Thoracic aorta (tissue), 2 donors: ENCODE measurements at regions not wholly inside any gene's neighbourhood (a gene's known extent, or its start where the extent isn't known, plus 50 kb on each side); places are given as distances from the start of the nearest gene placed in this dataset.

Source experiments
- ATAC-seq: fragments of 150-250 bp; one replicate; pipeline ENCODE4 v1.8.0; 2017; ENCODE audit warnings: low read depth; ENCODE audit not compliant: insufficient number of reproducible peaks, low FRiP score
- DNase-seq: peaks from one replicate; pipeline ENCODE4 v3.0.0-alpha.2; 2020; ENCODE audit warnings: low spot score
- H3K27ac ChIP-seq, 2 donors: fragments of 200-600 bp; sonication (generic); 1 replicate in 1 of 2; 2 replicates in 1 of 2; pipeline ENCODE4 v1.5.1; 2016; ENCODE audit warnings: mild to moderate bottlenecking in 2 of 2, moderate library complexity in 2 of 2
- H3K27me3 ChIP-seq: fragments of 200-600 bp; sonication (generic); replicated peaks from 2 replicates; pipeline ENCODE4 v1.6.0; 2016; ENCODE audit warnings: mild to moderate bottlenecking; ENCODE audit not compliant: insufficient read depth
- H3K36me3 ChIP-seq: fragments of 200-600 bp; sonication (generic); one replicate; pipeline ENCODE4 v1.5.1; 2016
- H3K4me1 ChIP-seq, 2 donors: fragments of 200-600 bp; sonication (generic); 1 replicate in 1 of 2; 2 replicates in 1 of 2; pipeline versions ENCODE4 v1.5.1 to v1.6.0; 2016; ENCODE audit warnings: low read depth in 2 of 2, mild to moderate bottlenecking in 1 of 2; ENCODE audit not compliant: control insufficient read depth in 1 of 2
- H3K4me3 ChIP-seq: fragments of 200-600 bp; sonication (generic); 2 replicates; pipeline ENCODE4 v1.5.1; 2016; ENCODE audit warnings: mild to moderate bottlenecking
- H3K9me3 ChIP-seq: fragments of 200-600 bp; sonication (generic); 2 replicates; pipeline ENCODE4 v1.5.1; 2016
- TF ChIP-seq, protein P1 (sequence below): fragments of 200-600 bp; sonication (generic); IDR thresholded peaks from one replicate; pipeline ENCODE4 v1.5.1; 2019; ENCODE audit warnings: antibody characterized with exemption

- Histone ChIP-seq H3K9me3 (no peaks in the 10 kb centered on the region), H3K4me1 (no peaks in the 10 kb centered on the region), H3K27ac (no peak overlapping the region), H3K36me3 (no peaks in the 10 kb centered on the region), H3K27me3 (no peaks in the 10 kb centered on the region), H3K4me3 (no peak overlapping the region)
- no peak for ATAC-seq
- no peak for DNase-seq
- TF ChIP-seq, protein P1, sequence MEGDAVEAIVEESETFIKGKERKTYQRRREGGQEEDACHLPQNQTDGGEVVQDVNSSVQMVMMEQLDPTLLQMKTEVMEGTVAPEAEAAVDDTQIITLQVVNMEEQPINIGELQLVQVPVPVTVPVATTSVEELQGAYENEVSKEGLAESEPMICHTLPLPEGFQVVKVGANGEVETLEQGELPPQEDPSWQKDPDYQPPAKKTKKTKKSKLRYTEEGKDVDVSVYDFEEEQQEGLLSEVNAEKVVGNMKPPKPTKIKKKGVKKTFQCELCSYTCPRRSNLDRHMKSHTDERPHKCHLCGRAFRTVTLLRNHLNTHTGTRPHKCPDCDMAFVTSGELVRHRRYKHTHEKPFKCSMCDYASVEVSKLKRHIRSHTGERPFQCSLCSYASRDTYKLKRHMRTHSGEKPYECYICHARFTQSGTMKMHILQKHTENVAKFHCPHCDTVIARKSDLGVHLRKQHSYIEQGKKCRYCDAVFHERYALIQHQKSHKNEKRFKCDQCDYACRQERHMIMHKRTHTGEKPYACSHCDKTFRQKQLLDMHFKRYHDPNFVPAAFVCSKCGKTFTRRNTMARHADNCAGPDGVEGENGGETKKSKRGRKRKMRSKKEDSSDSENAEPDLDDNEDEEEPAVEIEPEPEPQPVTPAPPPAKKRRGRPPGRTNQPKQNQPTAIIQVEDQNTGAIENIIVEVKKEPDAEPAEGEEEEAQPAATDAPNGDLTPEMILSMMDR, result no peak
Observed at GRCh38 chrX:45765281-45765680, 564.6 kb upstream of the DIPK2B start.

GRCh38 chrX:45762699-45763647 lies 562.3 kb upstream of the DIPK2B start:
- DNase-seq (no peak), ATAC-seq (no peak)
- no peaks in the 10 kb centered on the region for H3K36me3 ChIP-seq
- no peak overlapping the region for H3K4me3 ChIP-seq
- TF ChIP-seq, protein P1, result no peak
- no peak overlapping the region for H3K27ac ChIP-seq
- no peaks in the 10 kb centered on the region for H3K4me1 ChIP-seq
- no peaks in the 10 kb centered on the region for H3K9me3 ChIP-seq
- H3K27me3 ChIP-seq, result no peaks in the 10 kb centered on the region

- ATAC-seq, result no peak
- H3K27ac ChIP-seq, result no peak overlapping the region
Observed at GRCh38 chrX:45761920-45762319, 561.2 kb upstream of the DIPK2B start.

DNA sequence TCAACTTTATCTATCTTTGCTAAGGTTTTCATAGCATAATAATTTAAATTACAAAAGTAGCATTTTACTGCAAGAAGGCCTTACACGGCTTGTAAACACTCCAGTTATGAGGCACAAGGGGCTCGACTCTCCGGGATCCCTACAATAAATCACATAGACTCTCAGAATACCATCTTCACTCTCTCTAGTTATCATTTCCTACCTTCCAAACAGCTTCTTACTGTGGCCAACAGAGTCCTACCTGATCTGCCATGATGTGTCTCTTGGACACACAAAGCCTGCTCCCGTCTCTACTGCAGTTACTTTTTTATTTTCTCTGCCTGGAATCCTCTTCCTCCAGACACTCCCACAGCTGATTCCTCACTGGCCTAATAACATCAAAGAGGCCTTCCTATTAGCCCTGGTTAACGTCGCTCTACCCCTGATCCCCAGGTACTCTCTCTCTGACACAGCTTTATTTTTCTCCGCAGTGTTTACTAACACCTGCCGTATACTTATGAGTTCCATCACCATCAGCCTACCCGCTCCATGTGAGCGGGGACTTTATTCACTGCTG lies 559.6 kb upstream of the DIPK2B start:
- Histone ChIP-seq H3K9me3 (no peaks in the 10 kb centered on the region), H3K4me3 (no peak overlapping the region), H3K27me3 (no peaks in the 10 kb centered on the region), H3K36me3 (no peaks in the 10 kb centered on the region), H3K4me1 (peaks cover 0 to 3% of the 10 kb centered on the region in 2 donors), H3K27ac (no peak overlapping the region)
- TF ChIP-seq, protein P1, result no peak
- DNase-seq (no peak), ATAC-seq (no peak)

More at GRCh38 chrX:45761920-45762319, 561.2 kb upstream of the DIPK2B start:
- no peaks in the 10 kb centered on the region for H3K36me3 ChIP-seq
- no peaks in the 10 kb centered on the region for H3K9me3 ChIP-seq
- no peak for DNase-seq
- no peak overlapping the region for H3K4me3 ChIP-seq
- TF ChIP-seq, protein P1, result no peak
- peaks cover 0 to 3% of the 10 kb centered on the region in 2 donors for H3K4me1 ChIP-seq
- no peaks in the 10 kb centered on the region for H3K27me3 ChIP-seq

GRCh38 chrX:45758738-45759397 lies 558.2 kb upstream of the DIPK2B start:
- Histone ChIP-seq H3K9me3 (no peaks in the 10 kb centered on the region), H3K4me1 (peaks cover 0 to 3% of the 10 kb centered on the region in 2 donors), H3K36me3 (no peaks in the 10 kb centered on the region), H3K27ac (peak overlapping the region in 1 of 2 donors; percentile 57), H3K4me3 (no peak overlapping the region), H3K27me3 (no peaks in the 10 kb centered on the region)
- TF ChIP-seq, protein P1, result no peak
- ATAC-seq (no peak), DNase-seq (no peak)
